ENCODE measurements at regions not wholly inside any gene's neighbourhood (a gene's known extent, or its start where the extent isn't known, plus 50 kb on each side); places are given as distances from the start of the nearest gene placed in this dataset.

GRCh38 chr17:20774472-20775135 lies 195.1 kb downstream of the CDRT15L2 start:
- TF ChIP-seq REST (IDR thresholded peaks at IDR 0.05; ENCODE audit: low read depth) (no peak), MAX (IDR thresholded peaks at IDR 0.05) (no peak), ZBTB7A (IDR thresholded peaks at IDR 0.05; ENCODE audit: low read depth) (no peak)

GRCh38 chr17:20775331-20775730 lies 195.8 kb downstream of the CDRT15L2 start:
- TF ChIP-seq RAD21 (IDR thresholded peaks at IDR 0.05; ENCODE audit: low read depth) (no peak), EGR1 (IDR thresholded peaks at IDR 0.05) (no peak), TCF12 (IDR thresholded peaks at IDR 0.05; ENCODE audit: low read depth) (no peak), CEBPB (IDR thresholded peaks at IDR 0.05) (no peak), EP300 (IDR thresholded peaks at IDR 0.05; ENCODE audit: borderline replicate concordance) (no peak), NFIC (IDR thresholded peaks at IDR 0.05) (no peak), USF1 (IDR thresholded peaks at IDR 0.05) (no peak), MAX (IDR thresholded peaks at IDR 0.05) (no peak)

GRCh38 chr17:20779521-20779920 lies 200.0 kb downstream of the CDRT15L2 start:
- TF ChIP-seq EP300 (IDR thresholded peaks at IDR 0.05; ENCODE audit: borderline replicate concordance) (no peak), CREB1 (IDR thresholded peaks at IDR 0.05; ENCODE audit: low read depth) (no peak), TCF12 (IDR thresholded peaks at IDR 0.05; ENCODE audit: low read depth) (no peak), TEAD4 (IDR thresholded peaks at IDR 0.05) (no peak), USF1 (IDR thresholded peaks at IDR 0.05) (no peak)

- TF ChIP-seq EP300 (IDR thresholded peaks at IDR 0.05; ENCODE audit: borderline replicate concordance): no peak
- no peak for TF ChIP-seq REST (IDR thresholded peaks at IDR 0.05; ENCODE audit: low read depth)
- TF ChIP-seq ZBTB7A (IDR thresholded peaks at IDR 0.05; ENCODE audit: low read depth): no peak
- no peak for TF ChIP-seq CEBPB (IDR thresholded peaks at IDR 0.05)
- TF ChIP-seq RAD21 (IDR thresholded peaks at IDR 0.05; ENCODE audit: low read depth): no peak
- TF ChIP-seq CREB1 (IDR thresholded peaks at IDR 0.05; ENCODE audit: low read depth): no peak
- no peak for TF ChIP-seq MAX (IDR thresholded peaks at IDR 0.05)
- no peak for TF ChIP-seq YY1 (IDR thresholded peaks at IDR 0.05; ENCODE audit: low read depth)
- TF ChIP-seq TAF1 (IDR thresholded peaks at IDR 0.05; ENCODE audit: low read depth): no peak
Measured at GRCh38 chr17:20781260-20781659, 201.7 kb downstream of the CDRT15L2 start.

GRCh38 chr17:20783091-20783490 lies 203.6 kb downstream of the CDRT15L2 start:
- TF ChIP-seq TCF12 (IDR thresholded peaks at IDR 0.05; ENCODE audit: low read depth) (no peak), RAD21 (IDR thresholded peaks at IDR 0.05; ENCODE audit: low read depth) (no peak), FOXM1 (IDR thresholded peaks at IDR 0.05; ENCODE audit: borderline replicate concordance, low read depth) (no peak), USF1 (IDR thresholded peaks at IDR 0.05) (no peak), TAF1 (IDR thresholded peaks at IDR 0.05; ENCODE audit: low read depth) (no peak), ZBTB7A (IDR thresholded peaks at IDR 0.05; ENCODE audit: low read depth) (no peak), REST (IDR thresholded peaks at IDR 0.05; ENCODE audit: low read depth) (no peak), NFIC (IDR thresholded peaks at IDR 0.05) (no peak), TEAD4 (IDR thresholded peaks at IDR 0.05) (no peak)
